Mesodermal cell (in vitro differentiated cells): ENCODE measurements at regions not wholly inside any gene's neighbourhood (a gene's known extent, or its start where the extent isn't known, plus 50 kb on each side); places are given as distances from the start of the nearest gene placed in this dataset.

ENCODE experiments used
- H3K27ac ChIP-seq: 2 replicates; pipeline ENCODE4 v1.7.0; 2013; ENCODE audit warnings: mild to moderate bottlenecking, low read depth, low read length, moderate library complexity; ENCODE audit not compliant: severe bottlenecking
- H3K36me3 ChIP-seq: 2 replicates; pipeline ENCODE4 v1.7.1; 2013; ENCODE audit warnings: mild to moderate bottlenecking, low read length, moderate library complexity; ENCODE audit not compliant: control insufficient read depth, insufficient read depth
- H3K4me1 ChIP-seq: one replicate; pipeline ENCODE4 v1.7.1; 2013; ENCODE audit warnings: mild to moderate bottlenecking, low read length; ENCODE audit not compliant: insufficient read depth, control insufficient read depth, poor library complexity, severe bottlenecking
- H3K4me3 ChIP-seq: 2 replicates; pipeline ENCODE4 v1.7.0; 2013; ENCODE audit warnings: low read length, control low read depth, mild to moderate bottlenecking; ENCODE audit not compliant: insufficient read depth, poor library complexity, severe bottlenecking; ENCODE audit errors: extremely low read depth
- H3K9me3 ChIP-seq: 2 replicates; pipeline ENCODE4 v1.7.1; 2013; ENCODE audit warnings: mild to moderate bottlenecking, low read length, moderate library complexity; ENCODE audit not compliant: control insufficient read depth
- WGBS, 2 experiments: methylation state at CpG; one replicate each; pipeline ENCODE4 v1.1.5; 2013; ENCODE audit warnings: missing lambda C conversion rate in 2 of 2; ENCODE audit not compliant: insufficient coverage in 2 of 2; 5-methylcytosine and 5-hydroxymethylcytosine counted together

DNA sequence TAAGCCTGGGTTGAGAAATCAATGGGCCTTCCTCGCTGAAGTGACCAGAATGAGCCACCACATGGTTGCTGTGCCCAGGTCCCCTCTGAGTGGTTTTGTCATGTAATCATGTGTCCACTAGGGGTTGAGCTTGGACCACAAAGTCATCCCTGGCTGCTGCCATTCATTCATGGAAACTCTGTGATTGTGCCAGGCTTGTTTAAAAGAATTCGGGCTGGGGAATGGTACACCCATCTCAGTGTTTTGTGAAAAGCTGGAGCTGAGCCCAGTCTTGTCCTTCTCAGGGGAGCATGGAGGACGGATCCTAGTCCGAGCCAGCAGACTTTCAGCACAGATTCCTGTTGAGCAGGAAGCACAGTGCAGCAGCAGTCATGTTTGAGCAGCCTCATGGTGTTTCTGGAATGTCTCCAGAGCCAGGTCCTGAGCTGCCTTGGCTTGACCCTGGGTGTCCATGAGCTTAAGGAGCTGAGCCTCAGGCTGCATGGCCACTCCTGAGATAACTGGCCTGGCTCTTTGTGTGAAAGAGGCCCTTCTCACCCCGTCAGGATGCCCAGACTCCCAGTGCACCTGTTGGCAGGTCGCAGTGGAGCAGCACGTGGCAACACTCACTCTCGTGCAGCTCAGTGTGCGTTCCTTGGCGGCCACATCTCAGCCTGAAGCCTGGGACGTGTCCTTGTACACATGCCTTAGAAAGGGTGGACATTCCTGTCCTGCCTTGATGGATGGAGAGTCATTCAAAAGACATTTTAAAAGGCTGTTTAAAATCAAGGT lies 260.3 kb upstream of the TPM1 start:
- peaks cover 41% of the 10 kb centered on the region for H3K4me1 ChIP-seq
- WGBS, 2 experiments: 74 to 81% methylated on average over 11 of the region's 11 CpGs
- peak overlapping the region; percentile 71 for H3K27ac ChIP-seq
- no peak overlapping the region for H3K4me3 ChIP-seq
- H3K9me3 ChIP-seq: no peaks in the 10 kb centered on the region
- peaks cover 14% of the 10 kb centered on the region for H3K36me3 ChIP-seq

DNA sequence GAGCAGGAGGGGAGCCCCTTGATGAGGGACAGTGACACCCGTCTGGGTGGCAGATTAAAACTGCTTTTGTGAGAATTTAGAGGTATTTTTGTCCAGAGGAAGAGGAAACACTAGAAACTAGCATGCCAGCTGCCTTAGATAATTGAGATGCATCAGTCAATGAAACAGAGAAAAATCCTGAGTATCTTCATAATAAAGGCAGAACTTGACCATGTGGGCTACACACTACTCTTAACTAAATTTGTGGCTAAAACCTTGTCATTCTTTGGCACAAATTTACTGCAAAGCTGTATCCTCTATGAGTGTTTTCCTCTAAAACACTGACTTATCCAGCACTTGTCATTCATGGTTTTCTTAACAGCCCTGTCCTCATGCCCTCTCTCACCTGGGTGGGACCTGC lies 259.7 kb upstream of the TPM1 start:
- no peak overlapping the region for H3K4me3 ChIP-seq
- 71 to 85% methylated on average over 1 of the region's 1 CpG for WGBS, 2 experiments
- H3K4me1 ChIP-seq: peaks cover 41% of the 10 kb centered on the region
- peaks cover 14% of the 10 kb centered on the region for H3K36me3 ChIP-seq
- H3K27ac ChIP-seq: peak overlapping the region; percentile 71
- H3K9me3 ChIP-seq: no peaks in the 10 kb centered on the region

DNA sequence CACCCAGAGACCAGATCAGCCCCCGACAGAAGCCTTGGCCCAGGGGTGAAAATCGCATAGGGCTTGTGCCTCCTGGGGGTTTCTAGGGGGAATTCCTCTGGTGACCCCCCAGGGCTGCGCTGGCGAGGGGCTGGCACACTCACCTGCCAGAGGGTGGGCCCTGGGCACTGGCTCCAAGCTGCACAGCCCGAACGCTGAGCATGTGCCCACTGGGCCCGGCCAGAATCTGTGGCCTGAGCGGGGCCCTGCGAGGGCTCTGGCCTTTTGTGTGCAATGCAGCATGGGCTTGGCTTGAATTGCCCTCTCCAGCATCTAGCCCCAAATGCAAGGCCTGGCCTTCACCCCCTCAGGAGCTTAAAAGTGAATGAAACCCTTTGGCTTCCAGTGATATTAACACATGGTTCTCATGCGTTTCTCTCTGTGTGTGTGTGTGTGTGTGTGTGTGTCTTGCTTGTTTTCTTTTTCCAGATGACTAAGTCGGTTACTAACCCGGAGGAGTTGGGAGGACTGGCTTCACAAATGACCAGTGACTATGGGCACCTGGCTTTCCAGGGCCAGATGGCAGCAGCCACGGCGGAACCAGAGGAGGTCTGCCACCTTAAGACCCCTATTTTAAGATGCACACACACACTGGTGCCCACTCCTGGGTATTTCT lies 259.1 kb upstream of the TPM1 start:
- Histone ChIP-seq H3K27ac (peak overlapping the region; percentile 71), H3K4me3 (no peak overlapping the region), H3K36me3 (peaks cover 9% of the 10 kb centered on the region), H3K9me3 (no peaks in the 10 kb centered on the region), H3K4me1 (peaks cover 41% of the 10 kb centered on the region)
- WGBS, 2 experiments: 91 to 95% methylated on average over 11 to 12 of the region's 14 CpGs

DNA sequence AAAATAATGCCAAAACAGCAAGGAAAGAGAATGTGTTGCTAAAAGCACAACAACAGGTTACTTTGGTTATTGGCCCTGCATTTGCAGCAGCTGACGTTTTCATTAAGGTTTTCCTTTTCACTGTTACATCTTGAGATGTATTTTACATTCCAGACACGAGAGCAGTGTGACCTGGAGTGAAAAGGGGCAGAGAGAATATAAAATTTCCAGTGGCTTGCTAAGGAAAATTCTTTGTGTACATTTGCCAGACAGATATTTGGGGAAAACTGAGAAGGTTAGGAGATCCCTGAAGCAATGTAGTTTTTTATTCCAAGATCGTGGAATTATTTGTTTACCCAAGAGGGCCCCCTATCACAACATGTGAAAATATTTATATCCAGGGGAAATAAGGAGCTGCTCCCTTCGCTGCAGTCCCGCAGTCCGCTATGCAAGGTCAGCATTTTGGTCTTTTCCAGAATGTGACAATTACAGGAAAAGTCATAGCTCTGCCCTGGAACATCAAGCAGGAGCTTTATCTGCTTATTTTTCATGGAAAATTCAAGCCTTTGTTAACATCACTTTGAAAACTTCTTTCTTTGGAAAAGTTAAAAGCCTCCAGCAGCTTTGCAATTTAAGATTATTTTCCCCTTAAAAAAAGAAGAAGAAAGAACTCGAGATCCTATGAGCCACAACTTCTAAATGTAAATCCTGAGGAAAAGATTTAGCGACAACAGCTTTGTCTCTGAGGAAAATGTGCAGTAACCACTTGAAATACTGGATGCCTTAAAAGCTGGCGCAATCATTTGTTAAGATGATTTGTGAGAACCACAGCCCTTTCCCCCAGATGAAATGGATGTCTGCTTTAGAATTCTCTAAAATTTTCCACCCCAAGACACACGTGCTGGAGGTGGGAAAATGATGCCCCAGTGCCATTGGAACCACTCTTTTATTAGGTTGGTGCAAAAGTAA lies 256.4 kb upstream of the TPM1 start:
- 68 to 83% methylated on average over 6 to 8 of the region's 10 CpGs for WGBS, 2 experiments
- Histone ChIP-seq H3K9me3 (no peaks in the 10 kb centered on the region), H3K4me1 (peaks cover 41% of the 10 kb centered on the region), H3K4me3 (no peak overlapping the region), H3K27ac (no peak overlapping the region), H3K36me3 (peaks cover 8% of the 10 kb centered on the region)

DNA sequence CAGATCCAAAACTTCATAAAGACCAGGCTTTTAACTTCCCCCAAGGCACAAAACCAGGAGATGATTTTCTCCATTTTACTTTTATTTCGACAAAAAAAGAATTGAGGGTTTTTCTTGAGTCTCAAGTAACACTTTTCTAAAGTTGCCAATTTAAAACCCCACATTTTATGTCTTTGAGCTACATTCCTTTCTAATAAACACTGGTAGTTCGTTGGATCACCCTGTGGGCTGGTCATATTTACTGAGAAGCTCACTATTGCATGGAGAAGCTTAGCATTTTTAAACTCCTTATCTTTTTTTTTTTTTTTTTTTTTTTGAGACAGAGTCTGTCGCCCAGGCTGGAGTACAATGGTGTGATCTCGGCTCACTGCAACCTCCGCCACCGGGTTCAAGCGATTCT lies 255.1 kb upstream of the TPM1 start:
- Histone ChIP-seq H3K27ac (no peak overlapping the region), H3K4me1 (peaks cover 38% of the 10 kb centered on the region), H3K4me3 (no peak overlapping the region), H3K9me3 (no peaks in the 10 kb centered on the region), H3K36me3 (peaks cover 8% of the 10 kb centered on the region)
- WGBS, 2 experiments: 83 to 94% methylated on average over 4 to 6 of the region's 7 CpGs

DNA sequence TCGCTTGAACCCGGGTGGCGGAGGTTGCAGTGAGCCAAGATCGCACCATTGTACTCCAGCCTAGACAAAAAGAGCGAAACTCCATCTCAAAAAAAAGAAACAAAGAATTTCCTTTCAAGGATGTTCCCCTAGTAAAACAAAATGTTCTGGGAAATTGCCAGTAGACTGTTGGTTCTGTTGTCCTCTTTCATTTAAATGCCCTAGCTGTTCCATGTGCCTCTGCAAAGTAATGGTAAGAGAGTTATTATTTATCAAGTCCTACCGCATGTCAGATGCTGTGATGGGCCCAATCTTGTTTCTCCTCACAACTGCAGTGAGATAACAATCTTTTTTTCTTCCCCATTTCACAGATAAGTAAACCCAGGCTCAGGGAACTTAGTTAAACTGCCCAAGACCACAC lies 254.3 kb upstream of the TPM1 start:
- Histone ChIP-seq H3K4me3 (no peak overlapping the region), H3K4me1 (peaks cover 36% of the 10 kb centered on the region), H3K9me3 (no peaks in the 10 kb centered on the region), H3K36me3 (peaks cover 8% of the 10 kb centered on the region), H3K27ac (no peak overlapping the region)
- WGBS, 2 experiments: 71 to 75% methylated on average over 4 to 5 of the region's 6 CpGs

DNA sequence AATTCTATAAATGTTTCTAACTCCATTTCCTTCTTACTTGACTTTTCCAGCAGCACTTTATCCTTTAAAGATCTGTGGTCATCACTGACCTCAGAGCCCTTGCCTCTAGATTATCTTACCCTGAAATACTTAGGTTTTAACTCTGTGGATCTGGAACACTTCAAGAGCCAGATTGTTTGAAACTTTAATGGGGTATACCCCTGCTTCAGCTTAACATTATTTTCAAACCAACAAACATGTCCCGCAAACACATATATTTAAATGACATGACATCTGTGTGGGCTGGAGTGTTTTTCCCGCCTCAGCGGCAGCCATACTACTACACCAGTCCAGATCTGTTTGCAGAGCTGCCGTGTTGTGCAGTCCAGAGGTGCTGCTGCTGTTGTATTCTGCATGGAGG lies 252.0 kb upstream of the TPM1 start:
- H3K4me1 ChIP-seq: peaks cover 37% of the 10 kb centered on the region
- no peak overlapping the region for H3K4me3 ChIP-seq
- WGBS, 2 experiments: 100% methylated on average over 1 to 2 of the region's 4 CpGs
- no peaks in the 10 kb centered on the region for H3K36me3 ChIP-seq
- H3K27ac ChIP-seq: peak overlapping the region; percentile 55
- no peaks in the 10 kb centered on the region for H3K9me3 ChIP-seq

DNA sequence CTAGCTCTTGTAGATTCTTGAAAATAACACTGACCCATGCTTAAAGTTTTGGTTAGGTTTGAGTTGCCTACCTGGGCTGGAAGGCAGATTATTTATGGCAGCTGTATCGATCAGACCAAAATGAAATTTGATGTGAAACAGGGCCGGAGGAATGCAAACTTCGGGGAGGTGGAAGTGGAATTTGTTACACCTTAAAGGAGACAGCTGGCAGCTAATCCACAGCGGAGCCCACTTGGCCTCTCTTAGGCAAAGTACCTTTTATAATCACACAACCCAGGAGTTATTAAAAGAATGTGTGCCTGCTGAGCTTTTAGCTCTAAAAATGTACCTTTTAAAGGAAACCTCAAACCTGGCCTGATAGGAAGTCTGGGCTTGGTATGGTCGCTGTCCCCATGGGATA lies 250.9 kb upstream of the TPM1 start:
- WGBS, 2 experiments: 81 to 100% methylated on average over 1 to 3 of the region's 5 CpGs

DNA sequence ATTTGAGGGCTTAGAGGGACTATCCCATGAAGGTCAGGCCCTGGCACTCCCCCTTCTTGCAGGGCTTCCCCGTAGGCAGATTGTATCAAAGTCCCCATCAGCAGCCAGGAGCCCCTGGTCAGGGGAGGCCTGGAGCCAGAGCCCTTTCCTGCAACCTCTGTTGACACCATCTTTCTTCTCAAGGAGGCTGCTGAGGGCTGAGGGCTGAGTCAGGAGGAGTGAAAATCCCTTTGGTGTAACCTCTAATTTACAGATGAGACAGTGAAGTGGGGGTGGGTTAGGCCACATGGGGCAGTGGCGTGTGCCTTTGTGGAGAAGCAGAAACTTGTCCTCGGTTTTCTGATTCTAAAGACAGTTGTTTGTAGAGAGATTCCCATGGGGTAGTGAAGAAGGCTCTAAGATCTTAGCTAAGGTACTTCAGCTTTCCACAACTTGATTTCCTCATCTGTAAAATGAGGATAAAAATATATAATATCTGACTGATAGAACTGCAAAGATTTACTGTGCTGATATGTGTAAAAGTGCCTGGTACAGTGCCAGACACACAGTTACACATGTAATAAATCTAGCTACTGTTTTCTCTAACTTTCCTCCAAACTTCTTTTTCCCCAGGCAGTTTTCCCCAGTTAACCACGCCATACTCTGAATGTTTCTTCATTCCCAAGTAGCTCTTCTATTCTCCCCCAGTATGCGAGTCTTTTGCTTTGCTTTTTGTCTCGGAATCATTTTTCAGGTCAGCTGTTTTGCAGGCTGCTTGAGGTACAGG lies 249.4 kb upstream of the TPM1 start:
- H3K27ac ChIP-seq: no peak overlapping the region
- WGBS, 2 experiments: 88 to 97% methylated on average over 4 of the region's 6 CpGs
- H3K36me3 ChIP-seq: peaks cover 3% of the 10 kb centered on the region
- no peaks in the 10 kb centered on the region for H3K9me3 ChIP-seq
- H3K4me1 ChIP-seq: peaks cover 33% of the 10 kb centered on the region
- H3K4me3 ChIP-seq: no peak overlapping the region

More for the DNA sequence above, 250.9 kb upstream of the TPM1 start:
- no peaks in the 10 kb centered on the region for H3K9me3 ChIP-seq
- H3K4me3 ChIP-seq: no peak overlapping the region
- no peak overlapping the region for H3K27ac ChIP-seq
- peaks cover 29% of the 10 kb centered on the region for H3K4me1 ChIP-seq
- H3K36me3 ChIP-seq: peaks cover 2% of the 10 kb centered on the region

DNA sequence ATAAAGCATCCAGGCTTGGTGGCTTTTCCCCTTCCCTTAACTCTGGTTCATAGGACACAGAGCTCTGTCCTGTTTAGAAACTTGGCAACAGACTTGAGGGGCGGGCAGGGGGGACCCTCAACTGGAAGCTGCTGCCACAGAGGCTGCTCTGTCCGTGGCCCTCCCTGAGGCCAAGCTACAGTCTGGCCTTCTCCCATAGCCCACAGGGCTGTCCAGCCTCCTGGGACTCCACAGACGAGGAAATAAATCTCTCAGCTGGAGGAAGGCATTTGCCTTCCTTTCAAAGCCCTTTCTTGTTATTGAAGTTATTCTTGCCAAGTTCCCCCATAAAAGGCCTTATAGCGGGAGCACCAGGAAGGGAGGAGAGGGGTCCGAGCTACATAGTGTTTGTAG lies 248.8 kb upstream of the TPM1 start:
- no peak overlapping the region for H3K27ac ChIP-seq
- H3K9me3 ChIP-seq: no peaks in the 10 kb centered on the region
- WGBS, 2 experiments: 93 to 100% methylated on average over 3 of the region's 5 CpGs
- no peak overlapping the region for H3K4me3 ChIP-seq
- peaks cover 38% of the 10 kb centered on the region for H3K4me1 ChIP-seq
- H3K36me3 ChIP-seq: peaks cover 3% of the 10 kb centered on the region
